Activated gamma-delta T cell treated with Interleukin-2 at 50 U/mL for 16 hours (primary cell): ENCODE measurements at regions not wholly inside any gene's neighbourhood (a gene's known extent, or its start where the extent isn't known, plus 50 kb on each side); places are given as distances from the start of the nearest gene placed in this dataset.

ENCODE experiments used
- DNase-seq: peaks from one replicate; pipeline ENCODE4 v3.0.0-alpha.2; 2020

GRCh38 chr20:4069751-4070150, 54.4 kb upstream of the RNF24 start:
- DNase-seq: no peak

GRCh38 chr20:4068708-4069107, 53.4 kb upstream of the RNF24 start:
- no peak for DNase-seq

GRCh38 chr20:4067600-4068261, 52.4 kb upstream of the RNF24 start:
- DNase-seq: no peak

GRCh38 chr20:4066551-4066950, 51.2 kb upstream of the RNF24 start:
- no peak for DNase-seq

GRCh38 chr20:4065391-4065844, 50.1 kb upstream of the RNF24 start:
- no peak for DNase-seq
